HepG2 (cell line): ENCODE measurements at regions not wholly inside any gene's neighbourhood (a gene's known extent, or its start where the extent isn't known, plus 50 kb on each side); places are given as distances from the start of the nearest gene placed in this dataset.

Experiments used
- ATAC-seq: fragments of 200-7000 bp; cut with Tn5 transposase; 3 replicates; pipeline ENCODE4 v1.9.1; 2020; ENCODE audit warnings: mild to moderate bottlenecking, moderate library complexity
- BruUV-seq: library from RNA; stranded (reverse); fragments of 400-500 nt; replicated peaks from 2 replicates; lab custom pipeline; 2021; lab: Mats Ljungman, UMichigan
- CTCF ChIA-PET: fragments of 300-600 bp; formaldehyde crosslinking; extraction: SDS; loops from one replicate; lab custom pipeline; 2021; ENCODE audit warnings: low total read pairs, inconsistent platforms, low intra/inter-chr PET ratio; lab: Yijun Ruan, JAX
- POLR2A ChIA-PET: fragments of 350-600 bp; sonication (Branson Sonifier 250); formaldehyde crosslinking; loops from one replicate; lab custom pipeline; 2020; ENCODE audit warnings: antibody characterized with exemption, inconsistent platforms; lab: Yijun Ruan, JAX
- DNase-seq: peaks from one replicate; pipeline ENCODE4 v3.0.0-alpha.2; 2015; ENCODE audit warnings: low spot score
- FAIRE-seq: peaks from 3 replicates; lab custom pipeline; 2011; peaks lifted over from hg19 to GRCh38; lab: Jason Lieb, UNC
- H2AFZ ChIP-seq: one replicate; pipeline ENCODE4 v1.6.1; 2011; ENCODE audit warnings: low read length, inconsistent platforms
- H3K27ac ChIP-seq: fragments of 300-600 bp; 3 replicates; pipeline ENCODE4 v1.8.0; 2011; ENCODE audit warnings: mixed run types, mild to moderate bottlenecking, mixed read lengths, low read length, inconsistent platforms; ENCODE audit not compliant: insufficient read depth; ENCODE audit errors: extremely low read length
- H3K27me3 ChIP-seq, 2 experiments: fragments of 200-600 bp in 1 of 2; 2 replicates in 1 of 2; 3 replicates in 1 of 2; pipeline versions ENCODE4 v1.6.0 to v1.8.0; 2011; ENCODE audit warnings: low read length in 2 of 2, mild to moderate bottlenecking in 2 of 2, moderate library complexity in 2 of 2, inconsistent platforms in 1 of 2; ENCODE audit not compliant: insufficient read depth in 2 of 2, control insufficient read depth in 1 of 2
- H3K36me3 ChIP-seq, 2 experiments: fragments of 200-600 bp in 1 of 2; replicated peaks in 1 of 2; 2 replicates in 1 of 2; 3 replicates in 1 of 2; pipeline versions ENCODE4 v1.5.1 to v1.8.0; 2011; ENCODE audit warnings: low read length in 2 of 2, inconsistent platforms in 1 of 2; ENCODE audit not compliant: insufficient read depth in 2 of 2, control insufficient read depth in 1 of 2
- H3K4me1 ChIP-seq: 2 replicates; pipeline ENCODE4 v1.5.1; 2012; ENCODE audit warnings: low read length, inconsistent platforms; ENCODE audit not compliant: insufficient read depth
- H3K4me2 ChIP-seq: 2 replicates; pipeline ENCODE4 v1.6.0; 2011; ENCODE audit warnings: low read depth, low read length, inconsistent platforms
- H3K4me3 ChIP-seq, 3 experiments: fragments of 200-600 bp in 1 of 3; sonication (generic), shearing (Covaris generic) in 1 of 3; replicated peaks in 1 of 3; 2 replicates each; pipeline ENCODE4 v1.5.1; 2011 to 2016; ENCODE audit warnings: low read length in 3 of 3, inconsistent platforms in 2 of 3, low read depth in 2 of 3, mild to moderate bottlenecking in 2 of 3, control low read depth in 1 of 3, mixed read lengths in 1 of 3; ENCODE audit not compliant: insufficient read depth in 1 of 3
- H3K79me2 ChIP-seq: one replicate; pipeline ENCODE4 v1.6.1; 2011; ENCODE audit warnings: low read length, inconsistent platforms; ENCODE audit not compliant: insufficient read depth
- H3K9ac ChIP-seq: 2 replicates; pipeline ENCODE4 v1.6.0; 2011; ENCODE audit warnings: mild to moderate bottlenecking, low read depth, low read length, inconsistent platforms; ENCODE audit not compliant: insufficient read depth
- H3K9me3 ChIP-seq: 2 replicates; pipeline ENCODE4 v1.5.1; 2012; ENCODE audit warnings: mild to moderate bottlenecking, low read length
- H4K20me1 ChIP-seq: 2 replicates; pipeline ENCODE4 v1.6.0; 2011; ENCODE audit warnings: inconsistent platforms, mild to moderate bottlenecking, low read length, moderate library complexity; ENCODE audit not compliant: insufficient read depth
- ARID4A ChIP-seq: sonication (generic); formaldehyde crosslinking; IDR thresholded peaks from 2 replicates; pipeline ENCODE4 v1.5.0; 2020; ENCODE audit warnings: mild to moderate bottlenecking, missing genetic modification reagents, borderline replicate concordance
- ATF2 ChIP-seq: sonication (generic); formaldehyde crosslinking; IDR thresholded peaks from 2 replicates; pipeline ENCODE4 v1.4.0; 2020; ENCODE audit warnings: missing genetic modification reagents
- FOSL2 ChIP-seq: sonication (generic); formaldehyde crosslinking; IDR thresholded peaks from 2 replicates; pipeline ENCODE4 v1.4.0; 2020; ENCODE audit warnings: missing genetic modification reagents
- FOXO1 ChIP-seq: sonication (generic); formaldehyde crosslinking; IDR thresholded peaks from 2 replicates; pipeline ENCODE4 v1.4.0; 2020; ENCODE audit warnings: missing genetic modification reagents
- PAWR ChIP-seq: sonication (generic); formaldehyde crosslinking; IDR thresholded peaks from 2 replicates; pipeline ENCODE4 v1.4.0; 2020; ENCODE audit warnings: missing genetic modification reagents, mild to moderate bottlenecking, borderline replicate concordance
- POLR2AphosphoS5 ChIP-seq: IDR thresholded peaks from 2 replicates; pipeline ENCODE4 v1.6.1; 2012; ENCODE audit warnings: low read depth, low read length
- TFDP1 ChIP-seq: IDR thresholded peaks from 2 replicates; pipeline ENCODE4 v1.6.1; 2016; ENCODE audit warnings: missing compliant biosample characterization, missing genetic modification reagents, borderline replicate concordance
- WIZ ChIP-seq: sonication (generic); formaldehyde crosslinking; IDR thresholded peaks from 2 replicates; pipeline ENCODE4 v1.5.1; 2020; ENCODE audit warnings: mild to moderate bottlenecking, missing genetic modification reagents
- XRCC5 ChIP-seq: fragments of 200-400 bp; formaldehyde crosslinking; optimal IDR thresholded peaks from 2 replicates; pipeline ENCODE3; 2017; ENCODE audit warnings: mild to moderate bottlenecking, low read length
- ZHX1 ChIP-seq: sonication (generic); formaldehyde crosslinking; IDR thresholded peaks from 2 replicates; pipeline ENCODE4 v1.8.1; 2022; ENCODE audit warnings: low read depth, mild to moderate bottlenecking, missing genetic modification reagents
- ZNF513 ChIP-seq: sonication (generic); formaldehyde crosslinking; conservative IDR thresholded peaks from 2 replicates; pipeline ENCODE4 v1.5.0; 2020; ENCODE audit warnings: missing genetic modification reagents
- ZNF570 ChIP-seq: sonication (generic); formaldehyde crosslinking; IDR thresholded peaks from 2 replicates; pipeline ENCODE4 v1.4.0; 2020; ENCODE audit warnings: mild to moderate bottlenecking, missing genetic modification reagents, borderline replicate concordance
- ZNF577 ChIP-seq: sonication (generic); formaldehyde crosslinking; IDR thresholded peaks from 2 replicates; pipeline ENCODE4 v1.4.0; 2020; ENCODE audit warnings: mild to moderate bottlenecking, low read depth, missing genetic modification reagents, borderline replicate concordance
- ZNF777 ChIP-seq: sonication (generic); formaldehyde crosslinking; IDR thresholded peaks from 2 replicates; pipeline ENCODE4 v1.4.0; 2020; ENCODE audit warnings: missing genetic modification reagents
- ZSCAN22 ChIP-seq: sonication (generic); formaldehyde crosslinking; IDR thresholded peaks from 2 replicates; pipeline ENCODE4 v1.4.0; 2020; ENCODE audit warnings: mild to moderate bottlenecking, missing genetic modification reagents
- in situ Hi-C: cut with HindIII; loops from 2 replicates; pipeline ENCODE4 v1.10.0; 2017; ENCODE audit warnings: low pct_unique_long_range_greater_than_20kb; ENCODE audit not compliant: extremely low pct_ligation_motif_present
- intact Hi-C: fragments of 100-400 bp; cut with micrococcal nuclease; formaldehyde crosslinking; loops from one replicate; pipeline ENCODE4 v1.10.0; 2022; ENCODE audit not compliant: unreplicated experiment

- no TSS peak for BruUV-seq
- Histone ChIP-seq H3K79me2 (no peaks in the 10 kb centered on the region), H3K4me1 (no peaks in the 10 kb centered on the region), H3K27me3 (no peaks in the 10 kb centered on the region), H3K9me3 (no peaks in the 10 kb centered on the region), H3K9ac (no peak overlapping the region), H3K4me2 (no peak overlapping the region), H3K36me3 (no peaks in the 10 kb centered on the region), H4K20me1 (no peaks in the 10 kb centered on the region), H2AFZ (no peak overlapping the region), H3K27ac (no peak overlapping the region), H3K4me3 (no peak overlapping the region)
- FAIRE-seq (no peak), ATAC-seq (no peak), DNase-seq (no peak)
- TF ChIP-seq ZNF513 (CRISPR knock-in tag) (no peak), TFDP1 (no peak), ZNF577 (CRISPR knock-in tag) (no peak), ATF2 (no peak), FOXO1 (no peak), POLR2AphosphoS5 (no peak), ARID4A (CRISPR knock-in tag) (no peak), ZHX1 (no peak), ZSCAN22 (CRISPR knock-in tag) (no peak), ZNF777 (CRISPR knock-in tag) (no peak), ZNF570 (CRISPR knock-in tag) (no peak), WIZ (CRISPR knock-in tag) (no peak), FOSL2 (CRISPR knock-in tag) (no peak), XRCC5 (no peak), PAWR (CRISPR knock-in tag) (no peak)
- ChIA-PET CTCF (no interaction called here), POLR2A (no interaction called here)
- intact Hi-C loops (no loop called here), in situ Hi-C loops (no loop called here)
These were observed 278.9 kb downstream of the LMO7 start for GRCh38 chr13:75915066-75915465.
